ENCODE measurements at regions not wholly inside any gene's neighbourhood (a gene's known extent, or its start where the extent isn't known, plus 50 kb on each side); places are given as distances from the start of the nearest gene placed in this dataset.

DNA sequence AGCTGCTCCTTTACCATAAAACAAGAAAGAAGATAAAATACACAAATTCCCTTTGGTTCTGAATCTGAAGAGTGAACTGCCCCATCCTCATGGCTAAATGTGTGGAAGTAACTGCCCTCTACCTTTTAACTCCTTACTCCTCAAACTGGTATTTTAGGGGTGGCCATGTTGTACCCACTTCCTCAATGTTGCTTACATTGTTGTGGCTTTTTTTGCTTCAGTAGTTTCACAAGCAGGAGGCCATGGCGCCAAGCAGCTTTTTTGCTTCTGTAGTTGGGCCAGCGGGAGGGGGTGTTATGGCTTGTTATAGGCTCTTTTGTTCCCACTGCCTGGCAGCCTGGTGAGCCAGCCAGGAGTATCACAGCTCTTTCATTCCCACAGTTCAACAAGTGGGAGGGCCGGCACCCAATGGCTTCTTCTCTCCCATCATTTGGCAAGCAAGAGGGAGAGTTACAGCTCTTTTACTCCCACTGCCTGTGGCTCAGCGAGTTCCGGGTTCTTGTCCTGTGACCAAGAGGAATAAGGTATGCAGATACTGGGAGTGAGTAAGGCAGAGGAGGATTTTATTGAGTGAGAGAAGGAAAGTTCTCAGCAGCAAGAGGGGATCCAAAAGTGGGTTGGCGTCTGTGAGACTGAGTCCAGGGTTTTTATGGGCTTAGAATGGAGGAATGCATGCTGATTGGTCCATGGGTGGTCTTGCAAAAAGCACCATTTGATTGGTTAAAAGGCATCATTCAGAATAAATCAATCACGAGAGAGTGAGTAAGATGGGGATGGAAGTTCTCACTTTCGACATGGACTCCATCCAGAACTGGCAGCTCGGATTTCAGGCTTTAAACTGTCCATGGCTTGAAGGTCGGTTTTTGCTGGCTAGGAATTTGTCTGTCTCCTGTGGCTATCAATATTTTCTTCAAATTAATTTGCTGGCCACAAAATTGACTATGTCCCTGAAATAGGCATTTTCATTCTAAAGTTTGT lies 429.6 kb downstream of the HLX start:
- no peak for DNase-seq (ENCODE audit: low spot score)
- in situ Hi-C loops (cut with MboI; ENCODE audit: low pct_unique_long_range_greater_than_20kb, low sequenced_read_pairs, unreplicated experiment) = no loop called here
- TF ChIP-seq, protein P1, sequence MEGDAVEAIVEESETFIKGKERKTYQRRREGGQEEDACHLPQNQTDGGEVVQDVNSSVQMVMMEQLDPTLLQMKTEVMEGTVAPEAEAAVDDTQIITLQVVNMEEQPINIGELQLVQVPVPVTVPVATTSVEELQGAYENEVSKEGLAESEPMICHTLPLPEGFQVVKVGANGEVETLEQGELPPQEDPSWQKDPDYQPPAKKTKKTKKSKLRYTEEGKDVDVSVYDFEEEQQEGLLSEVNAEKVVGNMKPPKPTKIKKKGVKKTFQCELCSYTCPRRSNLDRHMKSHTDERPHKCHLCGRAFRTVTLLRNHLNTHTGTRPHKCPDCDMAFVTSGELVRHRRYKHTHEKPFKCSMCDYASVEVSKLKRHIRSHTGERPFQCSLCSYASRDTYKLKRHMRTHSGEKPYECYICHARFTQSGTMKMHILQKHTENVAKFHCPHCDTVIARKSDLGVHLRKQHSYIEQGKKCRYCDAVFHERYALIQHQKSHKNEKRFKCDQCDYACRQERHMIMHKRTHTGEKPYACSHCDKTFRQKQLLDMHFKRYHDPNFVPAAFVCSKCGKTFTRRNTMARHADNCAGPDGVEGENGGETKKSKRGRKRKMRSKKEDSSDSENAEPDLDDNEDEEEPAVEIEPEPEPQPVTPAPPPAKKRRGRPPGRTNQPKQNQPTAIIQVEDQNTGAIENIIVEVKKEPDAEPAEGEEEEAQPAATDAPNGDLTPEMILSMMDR (IDR thresholded peaks at IDR 0.05; ENCODE audit: extremely low read depth, insufficient read depth, missing control alignments) = no peak

DNA sequence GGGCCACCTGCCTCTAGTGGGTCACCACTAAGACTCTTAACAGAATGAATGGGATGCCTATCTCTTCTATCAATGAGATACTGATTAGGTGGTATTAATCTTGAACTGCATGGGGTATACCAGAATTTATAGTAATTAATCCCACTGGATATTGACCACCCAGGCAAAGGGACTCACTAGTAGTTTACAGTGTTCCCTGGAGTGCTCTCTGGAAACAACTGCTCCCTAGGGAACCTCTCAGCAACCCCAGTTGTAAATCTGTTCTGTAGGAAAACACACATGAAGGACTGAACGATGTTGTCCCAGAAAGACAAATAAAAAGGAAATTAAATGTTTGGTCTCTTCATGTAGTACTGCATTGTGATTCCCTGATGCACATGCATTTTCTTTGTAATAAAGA lies 430.5 kb downstream of the HLX start:
- TF ChIP-seq, protein P1 (IDR thresholded peaks at IDR 0.05; ENCODE audit: extremely low read depth, insufficient read depth, missing control alignments) = no peak
- in situ Hi-C loops (cut with MboI; ENCODE audit: low pct_unique_long_range_greater_than_20kb, low sequenced_read_pairs, unreplicated experiment) = no loop called here
- no peak for DNase-seq (ENCODE audit: low spot score)

DNA sequence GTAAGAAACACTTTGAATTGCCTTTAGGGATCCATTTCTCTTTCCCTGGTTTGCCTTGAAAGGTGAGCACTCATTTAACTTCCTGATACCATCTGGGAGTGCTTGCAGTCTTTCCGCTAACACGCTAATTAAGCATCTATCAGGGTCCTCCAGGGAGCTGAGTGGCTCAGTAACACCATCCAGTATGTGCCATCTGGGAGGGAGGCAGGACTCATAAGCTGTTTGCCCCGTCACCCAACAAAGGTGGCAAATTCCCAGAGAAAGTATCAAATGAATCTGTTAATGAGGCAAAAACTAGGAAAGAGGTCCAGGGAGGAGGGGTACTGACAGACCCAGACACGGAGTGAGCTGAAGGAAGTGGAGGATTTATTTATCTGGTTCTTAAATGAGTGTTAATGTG lies 430.9 kb downstream of the HLX start:
- no peak for DNase-seq (ENCODE audit: low spot score)
- in situ Hi-C loops (cut with MboI; ENCODE audit: low pct_unique_long_range_greater_than_20kb, low sequenced_read_pairs, unreplicated experiment) = no loop called here
- TF ChIP-seq, protein P1 (IDR thresholded peaks at IDR 0.05; ENCODE audit: extremely low read depth, insufficient read depth, missing control alignments) = no peak

DNA sequence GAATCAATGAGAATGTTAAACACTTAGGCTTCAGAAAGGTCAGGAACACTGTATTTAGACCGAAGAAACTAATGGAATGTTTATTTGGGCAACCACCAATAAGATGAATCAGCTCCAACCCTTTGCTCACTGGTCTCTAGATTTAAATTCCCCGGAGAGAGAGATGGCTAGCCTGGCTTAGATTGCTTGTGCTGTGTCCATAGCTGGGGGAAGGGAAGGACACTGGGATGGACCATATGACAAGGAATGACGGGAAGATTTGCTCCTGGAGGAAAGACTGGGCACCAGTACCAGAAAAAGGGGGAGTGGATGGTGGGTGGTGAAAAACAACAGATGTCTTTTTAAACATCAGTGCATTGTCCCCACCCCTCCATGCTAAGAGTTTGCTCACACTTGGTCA lies 426.6 kb downstream of the DUSP10 start:
- in situ Hi-C loops (cut with MboI; ENCODE audit: low pct_unique_long_range_greater_than_20kb, low sequenced_read_pairs, unreplicated experiment) = no loop called here
- no peak for DNase-seq (ENCODE audit: low spot score)
- TF ChIP-seq, protein P1 (IDR thresholded peaks at IDR 0.05; ENCODE audit: extremely low read depth, insufficient read depth, missing control alignments) = no peak

DNA sequence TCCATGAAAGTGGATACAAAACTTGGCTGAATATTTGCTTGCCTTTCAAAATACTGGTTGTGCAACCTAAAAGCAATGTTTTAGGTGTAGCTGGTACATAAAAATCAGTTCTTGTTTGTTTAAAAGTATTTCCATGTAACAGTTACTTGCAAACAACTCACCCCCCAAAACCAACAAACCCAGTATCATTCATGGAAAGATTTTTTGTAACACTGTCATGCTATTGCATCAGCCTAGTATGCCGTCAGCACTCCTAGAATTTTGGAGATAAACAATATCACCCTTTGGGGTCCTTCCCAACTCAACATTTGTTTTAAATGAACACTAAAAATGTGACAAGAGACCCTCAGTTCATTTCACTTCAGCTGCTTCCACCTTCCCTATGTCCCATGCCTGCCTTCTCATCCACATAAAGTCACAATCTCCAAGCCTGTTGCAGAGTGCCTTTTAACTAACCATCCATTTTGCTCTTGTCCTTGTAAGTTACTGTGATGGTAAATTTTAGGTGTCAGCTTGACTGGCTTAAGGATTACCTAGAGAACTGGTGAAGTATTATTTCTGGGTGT lies 425.3 kb downstream of the DUSP10 start:
- no peak for DNase-seq (ENCODE audit: low spot score)
- in situ Hi-C loops (cut with MboI; ENCODE audit: low pct_unique_long_range_greater_than_20kb, low sequenced_read_pairs, unreplicated experiment) = no loop called here
- TF ChIP-seq, protein P1 (IDR thresholded peaks at IDR 0.05; ENCODE audit: extremely low read depth, insufficient read depth, missing control alignments) = no peak

DNA sequence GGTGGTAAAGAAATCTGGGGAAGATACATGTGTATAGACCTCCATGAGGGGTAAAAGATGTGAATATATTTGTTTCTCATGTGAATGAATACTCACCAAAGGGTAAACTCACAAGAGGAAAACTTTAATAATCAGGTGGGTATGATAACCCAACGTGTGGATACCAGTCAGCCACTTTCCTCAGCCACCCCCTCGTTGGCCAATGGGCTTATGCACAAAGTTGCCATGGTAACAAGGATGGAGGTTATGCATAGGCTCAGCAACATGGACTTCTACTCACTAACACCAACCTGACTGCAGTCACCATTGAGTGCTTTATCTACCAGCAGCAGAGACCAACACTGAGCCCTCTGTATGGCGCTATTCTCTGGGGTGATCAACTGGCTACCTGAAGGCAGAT lies 424.4 kb downstream of the DUSP10 start:
- TF ChIP-seq, protein P1 (IDR thresholded peaks at IDR 0.05; ENCODE audit: extremely low read depth, insufficient read depth, missing control alignments) = no peak
- no peak for DNase-seq (ENCODE audit: low spot score)
- in situ Hi-C loops (cut with MboI; ENCODE audit: low pct_unique_long_range_greater_than_20kb, low sequenced_read_pairs, unreplicated experiment) = no loop called here
